SHP77 treated with DMSO at 0.1 percent for 48 hours (cell line): ENCODE measurements at regions not wholly inside any gene's neighbourhood (a gene's known extent, or its start where the extent isn't known, plus 50 kb on each side); places are given as distances from the start of the nearest gene placed in this dataset.
"Not testable (repeated sequence)": the region's sequence is repeated elsewhere in the genome, so short reads cannot be mapped to it uniquely, and the experiment has no call there.

Source experiments
- DNase-seq: peaks from one replicate; lab custom pipeline; 2025; lab: John Stamatoyannopoulos, UW

DNA sequence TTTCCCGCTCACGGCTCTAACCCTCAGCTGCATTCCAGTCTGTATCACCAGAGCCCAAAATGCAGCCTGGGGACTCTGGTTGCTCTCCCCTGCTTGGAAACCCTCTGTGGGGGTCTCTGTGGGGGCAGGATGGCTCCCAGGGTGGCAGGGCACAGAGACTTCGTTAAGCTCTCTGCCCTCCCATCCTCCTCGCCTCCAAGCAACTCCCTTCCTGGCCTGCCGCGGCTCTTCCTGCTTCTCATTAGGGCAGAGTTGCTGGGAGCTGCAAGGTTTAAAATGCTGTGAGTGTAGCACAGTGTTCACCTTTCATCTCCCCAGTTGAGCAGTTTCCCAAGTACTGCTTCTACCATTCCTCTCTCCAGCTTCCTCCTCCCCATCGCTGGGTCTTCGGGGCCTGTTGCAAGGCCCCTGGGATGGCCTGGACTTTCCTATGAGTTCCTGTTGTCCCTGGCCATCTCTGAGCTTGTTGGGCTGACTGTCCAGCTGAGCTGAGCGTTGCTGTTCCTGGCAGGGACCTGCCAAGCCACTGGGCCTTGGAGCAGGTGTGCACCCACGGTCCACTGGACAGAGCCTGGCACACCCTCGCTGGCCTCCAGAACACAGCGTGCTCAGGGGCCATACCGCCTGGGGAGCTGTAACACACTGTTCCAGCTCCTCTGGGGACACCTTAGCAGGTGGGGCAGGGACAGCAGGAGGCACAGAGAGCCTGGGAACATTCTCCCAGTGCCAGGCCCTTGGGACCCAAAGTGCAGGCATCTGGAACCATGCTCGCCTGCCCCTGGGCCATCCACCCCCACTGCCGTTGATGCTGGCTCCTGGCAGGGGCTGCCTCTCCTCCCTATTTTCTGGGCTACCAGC, 188.4 kb downstream of the C9orf50 start:
- DNase-seq = no peak

DNA sequence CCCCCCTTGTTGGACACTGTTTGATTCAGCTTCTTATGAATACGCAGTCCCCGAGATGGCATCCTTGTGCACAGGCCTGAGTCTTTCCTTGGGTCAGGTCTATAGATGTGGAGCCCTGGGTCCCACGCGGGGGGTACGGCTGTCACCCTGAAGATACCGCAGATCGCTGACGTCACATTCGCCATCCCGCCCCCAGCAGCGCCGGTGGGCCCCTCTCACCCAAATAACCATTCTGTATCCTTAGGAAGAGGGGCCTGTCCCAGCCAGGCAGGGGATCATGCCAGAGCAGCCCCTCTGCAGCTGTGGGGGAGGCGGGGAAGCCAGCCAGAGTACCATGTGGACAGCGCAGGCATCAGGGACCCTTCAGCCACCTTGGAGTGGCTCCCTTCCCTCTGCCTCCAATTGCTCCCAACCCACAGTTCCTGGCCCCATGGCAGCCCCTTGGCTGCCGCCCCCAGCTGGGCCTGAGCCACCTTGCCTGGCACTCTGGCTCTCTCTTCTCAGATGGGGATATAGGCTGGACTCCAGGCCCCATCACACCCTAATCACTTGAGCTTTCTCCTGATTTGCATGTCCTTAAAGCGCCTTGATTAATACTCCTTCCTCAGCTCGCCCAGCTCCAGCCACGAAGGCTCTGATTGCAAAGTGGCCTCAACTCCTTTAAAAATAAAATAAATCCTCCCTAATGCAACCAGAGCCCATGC, 189.8 kb downstream of the C9orf50 start:
- DNase-seq = no peak

DNA sequence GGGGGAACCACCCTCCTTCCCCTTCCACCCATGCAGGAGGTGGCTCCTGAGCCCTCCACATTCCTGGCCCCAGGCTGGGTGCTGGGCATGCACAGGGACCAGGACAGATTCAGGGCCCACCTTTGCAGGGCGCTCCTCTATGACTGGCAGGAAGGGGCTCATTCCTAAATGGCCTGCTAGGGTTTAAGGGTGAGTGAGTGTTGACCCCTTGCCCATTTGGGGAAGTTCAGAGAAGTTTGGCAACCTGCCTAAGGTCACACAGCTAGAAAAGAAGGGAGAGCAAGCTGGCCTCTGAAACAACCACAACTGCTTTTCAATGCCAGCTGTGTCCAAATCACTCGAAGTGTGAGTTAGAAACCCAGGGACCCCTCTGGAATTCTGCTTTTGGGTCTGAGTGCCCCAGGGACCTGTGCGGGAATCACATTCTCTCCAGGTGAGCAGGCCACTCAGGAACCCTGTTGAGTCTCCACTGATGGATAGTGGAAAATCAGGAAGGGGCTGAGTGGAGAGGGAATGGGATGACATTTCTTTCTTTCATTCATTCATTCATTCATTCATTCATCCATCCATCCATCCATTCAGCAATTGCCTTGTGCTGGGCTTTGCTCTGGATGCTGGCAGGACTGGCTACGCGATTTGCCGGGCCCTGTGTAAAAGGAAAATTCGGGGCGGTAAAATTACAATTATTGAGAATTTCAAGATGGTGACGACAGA, 191.9 kb downstream of the C9orf50 start:
- no peak for DNase-seq

DNA sequence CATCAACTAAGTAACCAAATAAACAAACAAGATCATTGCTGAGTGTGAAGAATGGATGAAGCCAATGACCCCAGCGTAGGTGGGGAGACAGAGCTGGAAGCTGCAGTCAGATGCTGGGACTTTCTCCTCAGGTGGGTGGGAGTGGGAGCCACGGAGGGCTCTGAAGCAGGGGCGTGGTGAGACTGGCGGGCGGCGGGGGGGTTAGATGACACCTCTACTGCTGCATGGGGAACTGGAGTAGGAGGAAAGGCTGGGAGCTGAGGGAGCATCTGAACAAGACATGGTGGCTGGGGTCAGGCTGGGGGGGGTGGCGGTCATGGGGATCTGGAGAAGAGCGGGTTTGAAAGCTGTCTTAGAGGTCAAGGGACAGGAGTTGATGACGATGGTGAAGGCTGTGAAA, 193.8 kb downstream of the C9orf50 start:
- no peak for DNase-seq

GRCh38 chr9:129423755-129424154, 197.1 kb downstream of the C9orf50 start:
- DNase-seq = not testable (repeated sequence)

DNA sequence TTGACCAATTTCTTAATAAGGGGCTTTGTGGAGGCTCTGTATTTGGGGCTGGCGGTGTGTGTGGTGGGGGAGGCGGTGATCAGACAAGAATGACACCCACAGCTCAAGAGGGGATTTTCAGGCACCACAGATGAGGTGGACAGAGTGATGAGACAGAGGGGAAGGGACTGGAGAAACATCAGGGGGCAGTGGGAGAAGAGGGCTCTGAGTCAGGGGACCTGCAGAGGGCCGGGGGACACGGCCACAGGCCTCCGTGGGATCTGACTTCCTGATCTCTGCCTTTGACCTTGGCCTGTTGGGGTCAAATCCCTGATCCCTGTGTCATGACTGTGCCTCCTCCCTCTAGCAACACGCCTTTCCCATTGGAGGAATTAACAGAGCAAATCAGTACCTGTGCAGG, 197.7 kb downstream of the C9orf50 start:
- DNase-seq = no peak

DNA sequence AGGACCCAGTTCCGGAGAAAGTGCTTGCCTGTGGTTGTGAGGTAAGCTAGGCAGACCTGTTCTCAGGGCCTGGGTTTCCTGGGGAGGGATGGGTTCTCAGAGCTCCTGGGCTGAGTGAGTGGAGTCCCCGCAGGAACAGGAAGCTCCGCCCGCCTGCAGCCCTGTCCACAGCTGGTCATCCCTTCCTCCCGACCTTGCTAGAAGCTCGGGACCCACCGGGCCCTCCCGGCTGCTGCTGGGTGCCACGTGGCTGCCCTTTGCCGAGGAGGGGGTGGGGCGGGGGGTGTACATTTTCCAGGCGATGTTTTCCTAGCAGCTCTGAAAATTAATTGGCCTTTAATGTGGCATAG, 198.1 kb downstream of the C9orf50 start:
- DNase-seq = no peak

DNA sequence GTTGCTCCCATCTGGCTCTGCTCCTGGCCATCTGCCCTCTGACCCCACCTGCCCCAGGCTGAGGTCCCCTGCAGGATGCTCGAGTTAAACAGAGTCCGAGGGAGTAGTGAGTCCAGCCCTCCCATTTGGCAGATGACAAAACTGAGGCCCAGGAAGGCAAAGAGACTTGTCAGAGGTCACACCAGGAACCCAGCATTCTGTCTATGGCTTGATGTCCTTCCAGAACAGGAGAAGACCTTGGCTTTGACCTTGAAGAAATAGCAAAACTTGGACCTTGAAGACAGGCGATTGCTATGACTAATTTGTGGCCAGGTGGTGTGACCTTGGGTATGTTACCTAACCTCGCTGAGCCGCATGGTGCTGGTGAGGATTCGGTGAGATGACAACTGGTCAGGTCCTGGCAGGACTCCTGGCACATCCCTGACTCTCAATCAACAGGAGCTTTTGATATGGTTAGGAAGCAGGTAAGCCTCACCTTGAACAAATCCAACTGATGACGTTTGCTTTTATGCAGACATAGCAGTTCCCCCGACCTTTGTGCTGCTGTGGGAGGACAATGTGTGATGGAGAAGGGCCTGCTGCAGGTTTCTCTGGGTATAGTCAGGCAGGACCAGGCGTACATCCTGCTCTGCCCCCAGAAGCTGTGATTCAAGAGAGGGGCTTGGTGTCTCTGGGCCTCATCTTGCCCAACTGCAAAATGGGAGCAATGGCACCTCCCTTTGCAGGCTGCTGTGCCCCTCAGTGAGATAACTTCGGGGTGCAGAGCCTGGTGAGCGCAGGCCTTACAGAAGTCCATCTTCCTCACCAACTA, 198.7 kb downstream of the C9orf50 start:
- no peak for DNase-seq

DNA sequence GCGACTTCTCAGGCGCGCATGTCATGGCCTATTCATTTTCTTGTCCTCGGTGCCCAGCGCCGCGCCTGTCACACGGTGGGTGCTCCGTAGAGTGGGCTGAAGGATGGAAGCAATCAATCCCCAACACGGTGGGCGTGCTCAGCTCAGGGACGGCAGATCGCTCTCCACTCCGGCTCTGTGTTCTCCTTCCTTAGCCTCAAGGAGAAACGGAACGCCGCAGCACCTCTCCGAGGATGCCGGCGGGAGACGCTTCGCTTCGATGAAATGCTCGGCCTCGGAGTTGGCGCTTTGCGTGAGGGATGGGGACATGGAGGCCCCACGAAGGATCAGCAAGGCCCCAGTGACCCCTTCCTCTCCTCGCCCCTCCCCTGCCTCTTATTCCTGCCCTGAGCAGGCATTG, 199.5 kb downstream of the C9orf50 start:
- DNase-seq = no peak

GRCh38 chr9:129420721-129421120, 200.2 kb downstream of the C9orf50 start:
- DNase-seq = no peak

DNA sequence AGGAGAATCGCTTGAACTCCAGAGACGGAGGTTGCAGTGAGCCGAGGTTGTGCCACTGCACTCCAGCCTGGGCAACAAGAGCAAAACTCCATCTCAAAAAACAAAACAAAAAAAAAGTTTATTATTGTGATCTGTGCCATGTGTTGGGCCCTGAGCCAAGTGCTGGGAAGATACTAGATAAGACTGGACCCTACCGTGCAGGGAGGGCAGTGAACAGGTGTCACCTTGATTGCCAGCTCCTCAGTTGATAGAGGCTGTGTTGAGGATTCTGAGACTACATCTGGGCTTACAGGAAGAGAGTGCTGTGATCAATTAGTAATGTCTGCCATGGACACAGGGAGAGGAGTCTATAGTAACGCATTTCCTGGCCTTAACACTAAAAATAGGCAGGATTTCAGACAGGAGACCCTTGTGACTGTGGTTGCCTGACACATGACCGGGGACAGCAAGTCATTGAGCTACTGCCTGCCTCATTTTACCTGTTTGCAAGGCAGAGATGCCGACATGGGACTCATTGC, 201.5 kb downstream of the C9orf50 start:
- DNase-seq = no peak

DNA sequence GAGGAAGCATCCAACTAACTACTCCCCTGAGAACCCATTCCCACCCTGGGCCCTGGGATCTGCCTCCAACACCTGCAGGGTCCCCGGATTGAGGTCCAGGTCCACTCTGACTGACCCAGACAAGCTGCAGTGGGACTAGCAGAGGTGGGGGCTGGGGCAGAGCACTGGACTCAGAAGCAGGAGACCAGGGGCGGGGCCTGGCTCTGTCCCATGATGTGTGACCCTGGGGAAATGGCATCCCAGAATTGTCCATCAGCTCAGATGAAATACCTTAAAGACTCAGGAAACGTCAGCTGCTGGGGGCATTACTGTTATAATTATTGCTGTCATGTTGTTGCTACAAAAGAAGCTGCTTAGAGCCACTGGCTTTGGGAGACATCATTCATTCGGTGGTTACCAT, 202.4 kb downstream of the C9orf50 start:
- no peak for DNase-seq

GRCh38 chr9:129416821-129417539, 203.9 kb downstream of the C9orf50 start:
- DNase-seq = peak; percentile 30

GRCh38 chr9:129415942-129416651, 204.8 kb downstream of the C9orf50 start:
- DNase-seq = no peak

- no peak for DNase-seq
These were observed 205.6 kb downstream of the C9orf50 start for GRCh38 chr9:129414993-129415941.

DNA sequence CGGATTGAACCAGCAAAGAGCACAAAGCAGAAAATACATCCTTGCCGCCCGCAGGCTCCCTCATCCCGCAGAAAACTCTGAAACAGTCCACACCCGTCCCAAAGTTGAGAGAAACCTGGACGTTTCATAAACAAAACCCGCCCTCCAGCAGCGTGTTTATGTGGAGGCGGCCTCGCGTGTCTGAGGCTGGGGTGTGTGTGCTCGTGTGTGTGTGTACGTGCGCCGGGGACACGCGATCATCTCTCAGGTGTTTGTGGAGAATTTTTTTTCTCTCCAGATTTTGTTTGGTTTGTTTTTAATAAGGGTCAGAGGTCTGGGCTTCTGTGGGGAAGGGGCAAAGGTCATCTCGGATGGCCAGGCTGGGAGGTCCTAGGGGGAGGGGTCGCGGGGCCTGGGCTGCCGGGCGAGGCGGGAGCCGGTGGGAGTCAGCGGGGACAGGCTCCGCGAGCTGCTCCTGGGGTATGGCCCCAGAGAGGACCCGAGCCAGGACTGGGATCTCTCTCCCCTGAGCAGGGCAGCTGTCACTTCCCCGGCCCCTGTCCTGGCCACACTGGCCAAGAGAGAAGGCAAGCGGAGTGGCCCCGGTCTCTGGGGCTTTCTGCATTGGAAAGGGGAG, 206.4 kb downstream of the C9orf50 start:
- no peak for DNase-seq

GRCh38 chr9:129413537-129414376, 207.1 kb downstream of the C9orf50 start:
- DNase-seq = peak; percentile 70
